ENCODE measurements at regions not wholly inside any gene's neighbourhood (a gene's known extent, or its start where the extent isn't known, plus 50 kb on each side); places are given as distances from the start of the nearest gene placed in this dataset.

DNA sequence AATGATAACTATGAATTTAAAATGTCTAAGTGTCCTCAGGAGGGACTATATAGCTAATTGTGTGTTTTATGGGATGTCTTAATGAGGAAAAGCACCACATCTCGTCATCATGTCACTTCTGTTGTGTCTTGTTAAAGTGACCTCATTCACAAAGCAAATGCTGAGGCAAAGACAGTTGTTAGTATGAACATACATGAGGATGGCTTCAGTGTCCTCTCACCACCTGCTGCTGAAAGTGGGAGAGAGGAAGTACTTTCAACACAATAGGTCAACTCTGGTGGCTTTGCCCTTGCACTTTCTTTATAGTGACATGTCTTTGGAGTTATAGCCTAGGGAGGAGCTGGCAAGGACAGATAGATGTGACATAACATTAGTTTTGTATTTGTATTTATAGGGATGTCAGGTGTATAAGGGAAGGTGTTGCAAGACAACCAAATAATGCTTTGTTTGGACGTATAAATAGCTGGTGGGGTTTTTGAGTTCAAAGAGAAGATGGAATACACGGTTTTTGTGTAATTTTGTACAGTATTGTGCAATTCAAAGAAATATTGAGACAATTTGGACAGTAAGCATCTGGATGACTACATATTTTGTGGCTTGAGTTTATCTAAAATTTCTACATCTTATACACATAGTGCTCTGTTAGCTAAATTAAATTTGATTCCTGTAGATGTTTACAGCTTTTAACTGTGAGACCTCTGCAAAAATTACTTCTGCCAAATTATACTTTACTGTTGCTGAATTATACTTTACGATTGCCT is 131.7 kb upstream of the ATP2B1 start:
- H3K36me3 ChIP-seq, result no peaks in the 10 kb centered on the region
- no peaks in the 10 kb centered on the region for H3K4me1 ChIP-seq
- TF ChIP-seq, protein P1, sequence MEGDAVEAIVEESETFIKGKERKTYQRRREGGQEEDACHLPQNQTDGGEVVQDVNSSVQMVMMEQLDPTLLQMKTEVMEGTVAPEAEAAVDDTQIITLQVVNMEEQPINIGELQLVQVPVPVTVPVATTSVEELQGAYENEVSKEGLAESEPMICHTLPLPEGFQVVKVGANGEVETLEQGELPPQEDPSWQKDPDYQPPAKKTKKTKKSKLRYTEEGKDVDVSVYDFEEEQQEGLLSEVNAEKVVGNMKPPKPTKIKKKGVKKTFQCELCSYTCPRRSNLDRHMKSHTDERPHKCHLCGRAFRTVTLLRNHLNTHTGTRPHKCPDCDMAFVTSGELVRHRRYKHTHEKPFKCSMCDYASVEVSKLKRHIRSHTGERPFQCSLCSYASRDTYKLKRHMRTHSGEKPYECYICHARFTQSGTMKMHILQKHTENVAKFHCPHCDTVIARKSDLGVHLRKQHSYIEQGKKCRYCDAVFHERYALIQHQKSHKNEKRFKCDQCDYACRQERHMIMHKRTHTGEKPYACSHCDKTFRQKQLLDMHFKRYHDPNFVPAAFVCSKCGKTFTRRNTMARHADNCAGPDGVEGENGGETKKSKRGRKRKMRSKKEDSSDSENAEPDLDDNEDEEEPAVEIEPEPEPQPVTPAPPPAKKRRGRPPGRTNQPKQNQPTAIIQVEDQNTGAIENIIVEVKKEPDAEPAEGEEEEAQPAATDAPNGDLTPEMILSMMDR (IDR thresholded peaks at IDR 0.05), result no peak
- no peak for TF ChIP-seq POLR2A (IDR thresholded peaks at IDR 0.05)
- H3K9me3 ChIP-seq, result no peaks in the 10 kb centered on the region
- no peak for DNase-seq
- H3K27me3 ChIP-seq, result no peaks in the 10 kb centered on the region
- no peak overlapping the region for H3K4me3 ChIP-seq
- H3K27ac ChIP-seq, result no peak overlapping the region

DNA sequence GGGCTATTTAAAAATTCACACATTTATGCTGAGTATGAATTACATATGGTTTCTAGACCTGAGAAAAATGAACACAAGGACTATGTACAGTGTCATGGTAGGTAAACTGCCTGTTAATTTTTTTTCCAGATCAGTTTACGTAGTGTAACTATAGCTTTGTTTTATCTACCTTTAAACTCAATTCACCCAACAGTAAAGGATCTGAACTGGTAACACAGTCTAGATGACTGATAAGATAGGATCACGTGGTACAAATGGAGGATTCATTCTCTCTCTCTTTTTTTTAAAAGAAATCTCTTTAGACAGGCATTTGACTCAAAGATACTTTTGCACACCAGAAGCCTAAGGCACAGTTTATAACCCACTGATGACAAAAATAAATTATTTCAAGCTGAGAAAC is 130.8 kb upstream of the ATP2B1 start:
- TF ChIP-seq, protein P1 (IDR thresholded peaks at IDR 0.05), result no peak
- no peak for TF ChIP-seq POLR2A (IDR thresholded peaks at IDR 0.05)
- no peak overlapping the region for H3K4me3 ChIP-seq
- H3K27me3 ChIP-seq, result no peaks in the 10 kb centered on the region
- H3K27ac ChIP-seq, result no peak overlapping the region
- H3K36me3 ChIP-seq, result no peaks in the 10 kb centered on the region
- H3K4me1 ChIP-seq, result no peaks in the 10 kb centered on the region
- no peaks in the 10 kb centered on the region for H3K9me3 ChIP-seq
- no peak for DNase-seq

DNA sequence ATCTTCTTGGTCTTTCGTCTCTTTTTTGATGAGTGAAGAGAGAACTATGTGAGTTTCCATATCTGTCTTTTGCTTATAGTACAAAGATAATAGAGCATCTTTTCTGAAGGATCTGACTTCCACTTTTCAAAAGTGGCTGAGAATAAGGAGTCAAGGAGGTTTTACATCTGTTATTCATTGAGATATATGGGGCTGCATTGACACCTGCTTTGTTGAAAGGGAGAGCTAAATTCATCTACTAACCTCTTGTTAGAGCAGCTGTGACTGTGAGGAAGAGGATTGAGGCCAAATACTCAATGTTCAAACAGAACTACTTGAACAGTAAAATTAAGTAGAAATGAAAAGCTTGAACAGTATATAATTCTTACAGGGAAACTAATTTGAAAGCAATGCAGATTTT is 130.2 kb upstream of the ATP2B1 start:
- no peak for TF ChIP-seq POLR2A (IDR thresholded peaks at IDR 0.05)
- TF ChIP-seq, protein P1 (IDR thresholded peaks at IDR 0.05), result no peak
- H3K36me3 ChIP-seq, result no peaks in the 10 kb centered on the region

GRCh38 chr12:89836026-89836425 is 127.4 kb upstream of the ATP2B1 start:
- no peaks in the 10 kb centered on the region for H3K9me3 ChIP-seq
- no peak for TF ChIP-seq POLR2A (IDR thresholded peaks at IDR 0.05)
- TF ChIP-seq, protein P1 (IDR thresholded peaks at IDR 0.05), result no peak
- no peak overlapping the region for H3K27ac ChIP-seq
- no peaks in the 10 kb centered on the region for H3K4me1 ChIP-seq
- H3K27me3 ChIP-seq, result no peaks in the 10 kb centered on the region
- no peak overlapping the region for H3K4me3 ChIP-seq
- DNase-seq, result no peak
- no peaks in the 10 kb centered on the region for H3K36me3 ChIP-seq

More for the DNA sequence above, 130.2 kb upstream of the ATP2B1 start:
- Histone ChIP-seq H3K27ac (no peak overlapping the region), H3K4me1 (no peaks in the 10 kb centered on the region), H3K4me3 (no peak overlapping the region), H3K9me3 (no peaks in the 10 kb centered on the region), H3K27me3 (no peaks in the 10 kb centered on the region)
- no peak for DNase-seq

GRCh38 chr12:89834676-89835075 is 126.0 kb upstream of the ATP2B1 start:
- no peak for TF ChIP-seq POLR2A (IDR thresholded peaks at IDR 0.05)
- TF ChIP-seq, protein P1 (IDR thresholded peaks at IDR 0.05), result no peak
- Histone ChIP-seq H3K27me3 (no peaks in the 10 kb centered on the region), H3K4me1 (no peaks in the 10 kb centered on the region), H3K4me3 (no peak overlapping the region), H3K27ac (no peak overlapping the region), H3K36me3 (no peaks in the 10 kb centered on the region), H3K9me3 (no peaks in the 10 kb centered on the region)
- DNase-seq, result no peak
